Cardiac fibroblast (primary cell): ENCODE measurements at regions not wholly inside any gene's neighbourhood (a gene's known extent, or its start where the extent isn't known, plus 50 kb on each side); places are given as distances from the start of the nearest gene placed in this dataset.
A peak's percentile ranks its signal among the peaks of the same experiment; 100 is the strongest.
"Not testable (repeated sequence)": the region's sequence is repeated elsewhere in the genome, so short reads cannot be mapped to it uniquely, and the experiment has no call there.

Experiments
- DNase-seq, 2 donors: peaks; one replicate each; pipeline versions ENCODE4 v3.0.0 to v3.0.0-alpha.2; 2010; ENCODE audit warnings: low read depth in 2 of 2
- H3K4me3 ChIP-seq, 2 donors: replicated peaks in 1 of 2; 1 replicate in 1 of 2; 2 replicates in 1 of 2; pipeline ENCODE4 v1.5.1; 2011; ENCODE audit warnings: low read depth in 2 of 2, low read length in 2 of 2, mild to moderate bottlenecking in 2 of 2, moderate library complexity in 1 of 2
- TF ChIP-seq, protein P1 (sequence below): IDR thresholded peaks from one replicate; pipeline ENCODE4 v1.5.1; 2011; ENCODE audit warnings: low read depth, mild to moderate bottlenecking, low read length, inconsistent platforms

DNA sequence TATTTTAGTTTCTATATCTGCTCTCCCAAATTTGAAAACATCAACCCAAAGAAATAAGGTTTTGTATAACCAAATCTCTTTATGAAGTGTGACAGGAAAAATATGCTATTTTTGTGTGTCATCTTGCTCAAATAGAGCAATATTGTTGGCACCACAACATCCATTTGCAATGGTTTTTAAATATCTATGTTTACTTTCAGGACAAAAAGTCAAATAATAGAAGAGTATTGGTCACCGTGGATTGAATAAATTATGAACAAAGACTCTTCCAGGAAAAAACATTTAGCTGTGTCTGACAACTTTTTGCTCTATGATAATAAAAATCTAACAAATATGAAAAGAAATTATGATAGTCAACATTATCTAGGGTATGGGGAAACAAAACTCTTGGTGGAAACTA is 439.2 kb downstream of the BTG1 start:
- no peak overlapping the region for H3K4me3 ChIP-seq
- no peak for DNase-seq
- TF ChIP-seq, protein P1, sequence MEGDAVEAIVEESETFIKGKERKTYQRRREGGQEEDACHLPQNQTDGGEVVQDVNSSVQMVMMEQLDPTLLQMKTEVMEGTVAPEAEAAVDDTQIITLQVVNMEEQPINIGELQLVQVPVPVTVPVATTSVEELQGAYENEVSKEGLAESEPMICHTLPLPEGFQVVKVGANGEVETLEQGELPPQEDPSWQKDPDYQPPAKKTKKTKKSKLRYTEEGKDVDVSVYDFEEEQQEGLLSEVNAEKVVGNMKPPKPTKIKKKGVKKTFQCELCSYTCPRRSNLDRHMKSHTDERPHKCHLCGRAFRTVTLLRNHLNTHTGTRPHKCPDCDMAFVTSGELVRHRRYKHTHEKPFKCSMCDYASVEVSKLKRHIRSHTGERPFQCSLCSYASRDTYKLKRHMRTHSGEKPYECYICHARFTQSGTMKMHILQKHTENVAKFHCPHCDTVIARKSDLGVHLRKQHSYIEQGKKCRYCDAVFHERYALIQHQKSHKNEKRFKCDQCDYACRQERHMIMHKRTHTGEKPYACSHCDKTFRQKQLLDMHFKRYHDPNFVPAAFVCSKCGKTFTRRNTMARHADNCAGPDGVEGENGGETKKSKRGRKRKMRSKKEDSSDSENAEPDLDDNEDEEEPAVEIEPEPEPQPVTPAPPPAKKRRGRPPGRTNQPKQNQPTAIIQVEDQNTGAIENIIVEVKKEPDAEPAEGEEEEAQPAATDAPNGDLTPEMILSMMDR: no peak

GRCh38 chr12:91704446-91704845 is 441.2 kb downstream of the BTG1 start:
- DNase-seq: peak; percentile 50 to 85
- TF ChIP-seq, protein P1: no peak
- no peak overlapping the region for H3K4me3 ChIP-seq

DNA sequence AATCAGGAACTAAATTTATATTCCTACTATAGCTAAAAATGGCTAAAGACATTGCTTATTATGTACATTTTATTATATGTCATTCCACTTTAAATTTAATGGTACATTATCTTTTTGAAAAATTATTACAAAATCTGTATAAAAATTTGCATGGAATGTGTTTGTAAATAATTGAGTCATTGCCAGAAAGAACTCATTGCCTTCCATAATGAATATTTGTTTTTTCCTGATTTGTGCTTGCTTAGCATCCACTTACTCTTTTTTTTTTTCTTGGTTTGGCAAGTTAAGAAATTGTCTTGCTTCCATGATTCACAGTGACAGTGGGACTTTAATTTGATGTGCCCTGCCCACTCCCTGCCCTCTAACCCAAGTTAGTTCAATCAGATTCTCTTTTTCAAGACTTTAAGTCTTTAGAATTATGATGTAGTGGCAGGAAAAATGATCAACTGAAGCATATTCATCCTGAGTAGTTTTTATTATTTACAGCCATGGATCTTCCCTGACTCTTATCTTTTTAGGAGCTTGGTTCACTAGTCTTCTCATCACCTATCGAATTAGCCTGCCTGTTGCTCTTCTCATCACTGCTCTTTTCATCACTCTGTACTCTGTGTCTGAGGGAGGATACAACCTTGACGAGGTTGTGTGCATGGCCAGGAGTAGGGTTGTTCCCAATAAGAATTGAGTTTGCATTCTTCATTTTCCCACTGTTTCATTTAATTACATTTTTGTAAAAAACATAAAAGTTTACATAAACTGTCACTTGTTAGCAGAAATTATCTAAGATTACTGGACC is 442.0 kb downstream of the BTG1 start:
- TF ChIP-seq, protein P1: no peak
- no peak for DNase-seq
- no peak overlapping the region for H3K4me3 ChIP-seq

DNA sequence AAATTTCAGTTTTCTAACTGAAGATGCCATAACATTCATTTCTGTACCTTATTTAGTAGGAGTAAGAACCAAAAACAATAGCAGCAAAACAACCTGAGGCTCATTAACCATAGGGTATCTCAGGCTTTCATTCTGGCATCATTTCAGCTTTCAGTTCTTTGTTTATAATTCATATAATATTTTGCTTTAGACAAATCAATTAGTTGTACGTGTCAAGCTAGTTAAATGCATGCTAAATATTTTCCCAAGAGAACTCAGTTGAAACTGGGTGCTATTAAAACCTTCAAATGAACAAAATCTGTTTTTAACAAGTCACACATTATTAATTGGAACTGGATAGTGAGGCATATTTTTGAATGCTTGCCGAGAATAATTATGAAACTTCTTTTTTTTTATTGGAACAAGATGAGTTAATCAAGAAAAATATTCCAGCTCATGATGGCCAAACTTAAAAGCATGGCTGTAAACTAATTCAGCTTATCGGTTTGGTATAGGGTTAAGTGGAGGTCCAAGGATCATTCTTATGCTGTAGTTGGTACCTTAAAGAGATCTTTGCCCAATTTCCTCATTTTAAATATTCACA is 442.7 kb downstream of the BTG1 start:
- TF ChIP-seq, protein P1: no peak
- no peak overlapping the region for H3K4me3 ChIP-seq
- DNase-seq: no peak

GRCh38 chr12:91695964-91696363 is 449.7 kb downstream of the BTG1 start:
- H3K4me3 ChIP-seq: no peak overlapping the region
- TF ChIP-seq, protein P1: no peak
- DNase-seq: no peak

DNA sequence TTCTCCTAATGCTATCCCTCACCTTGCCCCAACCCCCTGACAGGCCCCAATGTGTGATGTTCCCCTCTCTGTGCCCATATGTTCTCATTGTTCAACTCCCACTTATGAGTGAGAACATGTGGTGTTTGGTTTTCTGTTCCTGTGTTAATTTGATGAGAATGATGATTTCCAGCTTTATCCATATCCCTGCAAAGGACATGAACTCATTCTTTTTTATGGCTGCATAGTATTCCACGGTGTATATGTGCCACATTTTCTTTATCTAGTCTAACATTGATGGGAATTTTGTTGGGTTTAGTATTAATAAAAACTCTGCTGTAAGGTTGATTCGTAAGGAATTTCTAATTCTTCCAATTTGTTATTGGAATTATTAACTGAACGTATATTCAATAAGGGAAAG is 450.2 kb downstream of the BTG1 start:
- DNase-seq, H3K4me3 ChIP-seq: not testable (repeated sequence)

DNA sequence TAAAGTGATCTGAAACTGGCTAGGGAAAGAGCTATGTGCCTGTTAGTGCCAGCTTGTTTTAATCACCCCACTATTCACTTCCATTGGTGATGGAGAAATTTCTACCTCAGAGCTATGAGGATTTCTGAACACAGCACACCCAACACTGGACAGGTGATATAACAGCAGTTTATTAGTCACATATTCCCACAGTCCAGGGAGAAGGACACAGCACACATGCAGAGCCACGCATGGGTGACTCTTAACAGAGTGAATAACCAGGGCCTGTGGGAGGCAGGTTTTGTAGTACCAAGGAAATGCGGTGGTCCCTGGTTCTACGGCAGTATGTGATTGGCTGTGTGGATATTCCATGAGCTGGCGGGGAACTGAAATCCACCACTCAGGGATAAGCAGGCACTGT is 455.1 kb downstream of the BTG1 start:
- H3K4me3 ChIP-seq: no peak overlapping the region
- TF ChIP-seq, protein P1: no peak
- DNase-seq: no peak
